ENCODE measurements at regions not wholly inside any gene's neighbourhood (a gene's known extent, or its start where the extent isn't known, plus 50 kb on each side); places are given as distances from the start of the nearest gene placed in this dataset.

- Histone ChIP-seq H3K36me3 (no peaks in the 10 kb centered on the region), H3K27ac (no peak overlapping the region), H3K27me3 (ENCODE audit: low read depth) (no peaks in the 10 kb centered on the region), H3K9me3 (no peaks in the 10 kb centered on the region), H3K4me3 (no peak overlapping the region), H3K4me1 (no peaks in the 10 kb centered on the region)
- no peak for ATAC-seq
- intact Hi-C loops (cut with DNase I): no loop called here
- no peak for TF ChIP-seq CTCF (IDR thresholded peaks at IDR 0.05)
- DNase-seq: no peak
These were observed 2847.6 kb upstream of the PCDH20 start for GRCh38 chr13:64263285-64263684.

DNA sequence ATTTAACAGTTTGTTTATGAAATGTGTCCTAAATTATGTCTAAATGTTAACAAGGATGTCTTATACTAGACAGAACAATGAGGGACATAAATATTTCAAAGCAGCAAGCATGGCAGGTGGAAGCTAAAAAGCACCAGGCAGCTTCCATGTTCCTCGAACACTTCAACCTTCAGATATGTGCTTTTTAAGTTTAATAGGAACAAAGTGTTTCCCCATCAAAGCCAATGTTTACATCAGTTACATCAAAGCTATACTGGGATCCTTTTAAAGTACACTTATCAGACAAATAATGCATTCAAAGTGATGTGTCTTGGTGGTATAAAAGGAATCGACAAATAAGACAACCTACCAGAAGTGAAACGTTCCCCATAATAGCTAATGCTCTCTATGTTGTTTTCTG, 2841.1 kb upstream of the PCDH20 start:
- no peak overlapping the region for H3K27ac ChIP-seq
- no peaks in the 10 kb centered on the region for H3K9me3 ChIP-seq
- TF ChIP-seq CTCF (IDR thresholded peaks at IDR 0.05): no peak

DNA sequence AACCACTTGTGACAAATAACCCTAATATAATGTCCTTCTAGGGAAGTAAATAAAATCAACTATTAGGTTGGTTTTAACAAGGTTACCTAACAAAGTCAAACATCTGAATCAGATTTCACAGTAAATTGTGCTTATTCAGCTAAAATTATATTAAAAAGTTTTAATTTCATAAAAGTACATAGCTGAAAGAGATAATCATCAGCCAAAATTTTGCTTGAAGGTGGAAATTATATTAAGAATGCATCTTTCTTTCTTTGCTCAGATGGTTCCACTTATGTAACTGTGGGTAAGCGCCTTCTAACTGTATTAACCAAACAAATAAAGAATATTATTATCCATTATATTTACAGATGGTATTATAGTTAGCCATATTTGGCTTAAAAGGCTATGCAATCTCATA, 2840.3 kb upstream of the PCDH20 start:
- intact Hi-C loops (cut with DNase I): no loop called here
- TF ChIP-seq CTCF (IDR thresholded peaks at IDR 0.05): no peak
- no peak for ATAC-seq
- Histone ChIP-seq H3K4me1 (no peaks in the 10 kb centered on the region), H3K27ac (no peak overlapping the region), H3K4me3 (no peak overlapping the region), H3K9me3 (peaks cover 2% of the 10 kb centered on the region), H3K36me3 (no peaks in the 10 kb centered on the region), H3K27me3 (ENCODE audit: low read depth) (no peaks in the 10 kb centered on the region)
- no peak for DNase-seq

More for the DNA sequence above, 2841.1 kb upstream of the PCDH20 start:
- H3K4me1 ChIP-seq: no peaks in the 10 kb centered on the region
- intact Hi-C loops (cut with DNase I): no loop called here
- H3K36me3 ChIP-seq: no peaks in the 10 kb centered on the region
- H3K27me3 ChIP-seq (ENCODE audit: low read depth): no peaks in the 10 kb centered on the region
- H3K4me3 ChIP-seq: no peak overlapping the region
- no peak for DNase-seq
- ATAC-seq: no peak

- Histone ChIP-seq H3K36me3 (no peaks in the 10 kb centered on the region), H3K4me1 (no peaks in the 10 kb centered on the region), H3K27ac (no peak overlapping the region), H3K9me3 (peaks cover 5% of the 10 kb centered on the region), H3K27me3 (ENCODE audit: low read depth) (no peaks in the 10 kb centered on the region), H3K4me3 (no peak overlapping the region)
- no peak for ATAC-seq
- intact Hi-C loops (cut with DNase I): no loop called here
- no peak for DNase-seq
- TF ChIP-seq CTCF (IDR thresholded peaks at IDR 0.05): no peak
These were observed 2832.9 kb upstream of the PCDH20 start for GRCh38 chr13:64248371-64249065.

DNA sequence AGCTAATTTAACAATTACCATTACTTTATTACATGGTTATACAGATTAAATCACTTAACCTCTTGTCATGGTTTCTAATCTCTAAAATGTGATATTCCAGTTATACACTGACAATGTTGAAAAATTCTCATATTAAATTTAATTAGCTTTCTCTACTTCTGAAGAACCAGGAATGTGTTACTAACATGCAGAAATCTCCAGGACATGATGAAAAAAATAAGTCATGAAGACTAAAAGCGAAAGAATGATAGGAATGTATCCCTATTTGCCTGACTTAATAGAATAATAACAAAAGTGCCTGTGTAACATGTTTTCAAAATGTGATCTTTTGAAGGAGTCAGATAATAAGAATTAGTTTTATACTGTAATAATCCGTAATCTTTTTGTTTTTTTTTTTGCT, 2823.7 kb upstream of the PCDH20 start:
- no peak for DNase-seq
- TF ChIP-seq CTCF (IDR thresholded peaks at IDR 0.05): no peak
- Histone ChIP-seq H3K4me3 (no peak overlapping the region), H3K9me3 (no peaks in the 10 kb centered on the region), H3K27me3 (ENCODE audit: low read depth) (no peaks in the 10 kb centered on the region), H3K36me3 (no peaks in the 10 kb centered on the region), H3K27ac (no peak overlapping the region), H3K4me1 (no peaks in the 10 kb centered on the region)
- intact Hi-C loops (cut with DNase I): no loop called here
- ATAC-seq: no peak

All from lower lobe of right lung (tissue), 2 donors.